ENCODE measurements at regions not wholly inside any gene's neighbourhood (a gene's known extent, or its start where the extent isn't known, plus 50 kb on each side); places are given as distances from the start of the nearest gene placed in this dataset.

- no peaks in the 10 kb centered on the region for H3K36me3 ChIP-seq (ENCODE audit: control insufficient read depth, insufficient read depth, low read length)
- H3K4me1 ChIP-seq (ENCODE audit: control insufficient read depth, insufficient read depth, low read length): no peaks in the 10 kb centered on the region
Observed at GRCh38 chr14:85263916-85264675, 265.8 kb upstream of the FLRT2 start.

GRCh38 chr14:85273099-85273677 lies 256.8 kb upstream of the FLRT2 start:
- H3K9ac ChIP-seq (ENCODE audit: low read length): no peak overlapping the region
- H3K4me3 ChIP-seq (ENCODE audit: low read length): no peak overlapping the region
- no peaks in the 10 kb centered on the region for H3K27me3 ChIP-seq (ENCODE audit: control insufficient read depth, insufficient read depth, low read length)
- no peaks in the 10 kb centered on the region for H3K4me1 ChIP-seq (ENCODE audit: control insufficient read depth, insufficient read depth, low read length)
- no peak overlapping the region for H3K27ac ChIP-seq (ENCODE audit: low read depth, low read length)
- H3K36me3 ChIP-seq (ENCODE audit: control insufficient read depth, insufficient read depth, low read length): no peaks in the 10 kb centered on the region

More at GRCh38 chr14:85263916-85264675, 265.8 kb upstream of the FLRT2 start:
- no peak overlapping the region for H3K4me3 ChIP-seq (ENCODE audit: low read length)
- no peak overlapping the region for H3K9ac ChIP-seq (ENCODE audit: low read length)
- H3K27ac ChIP-seq (ENCODE audit: low read depth, low read length): no peak overlapping the region
- no peaks in the 10 kb centered on the region for H3K27me3 ChIP-seq (ENCODE audit: control insufficient read depth, insufficient read depth, low read length)

- H3K27ac ChIP-seq (ENCODE audit: low read depth, low read length): no peak overlapping the region
- no peaks in the 10 kb centered on the region for H3K4me1 ChIP-seq (ENCODE audit: control insufficient read depth, insufficient read depth, low read length)
- H3K4me3 ChIP-seq (ENCODE audit: low read length): no peak overlapping the region
- no peak overlapping the region for H3K9ac ChIP-seq (ENCODE audit: low read length)
- no peaks in the 10 kb centered on the region for H3K36me3 ChIP-seq (ENCODE audit: control insufficient read depth, insufficient read depth, low read length)
- no peaks in the 10 kb centered on the region for H3K27me3 ChIP-seq (ENCODE audit: control insufficient read depth, insufficient read depth, low read length)
Observed at GRCh38 chr14:85273952-85274351, 256.0 kb upstream of the FLRT2 start.

GRCh38 chr14:85276161-85276978 lies 253.6 kb upstream of the FLRT2 start:
- Histone ChIP-seq H3K36me3 (ENCODE audit: control insufficient read depth, insufficient read depth, low read length) (no peaks in the 10 kb centered on the region), H3K4me3 (ENCODE audit: low read length) (no peak overlapping the region), H3K4me1 (ENCODE audit: control insufficient read depth, insufficient read depth, low read length) (no peaks in the 10 kb centered on the region), H3K27ac (ENCODE audit: low read depth, low read length) (no peak overlapping the region), H3K27me3 (ENCODE audit: control insufficient read depth, insufficient read depth, low read length) (no peaks in the 10 kb centered on the region), H3K9ac (ENCODE audit: low read length) (no peak overlapping the region)

- H3K36me3 ChIP-seq (ENCODE audit: control insufficient read depth, insufficient read depth, low read length): no peaks in the 10 kb centered on the region
- no peak overlapping the region for H3K4me3 ChIP-seq (ENCODE audit: low read length)
- no peak overlapping the region for H3K9ac ChIP-seq (ENCODE audit: low read length)
- no peak overlapping the region for H3K27ac ChIP-seq (ENCODE audit: low read depth, low read length)
- no peaks in the 10 kb centered on the region for H3K4me1 ChIP-seq (ENCODE audit: control insufficient read depth, insufficient read depth, low read length)
- no peaks in the 10 kb centered on the region for H3K27me3 ChIP-seq (ENCODE audit: control insufficient read depth, insufficient read depth, low read length)
Observed at GRCh38 chr14:85276979-85277228, 253.0 kb upstream of the FLRT2 start.

- Histone ChIP-seq H3K27ac (ENCODE audit: low read depth, low read length) (no peak overlapping the region), H3K4me1 (ENCODE audit: control insufficient read depth, insufficient read depth, low read length) (no peaks in the 10 kb centered on the region), H3K36me3 (ENCODE audit: control insufficient read depth, insufficient read depth, low read length) (no peaks in the 10 kb centered on the region), H3K4me3 (ENCODE audit: low read length) (no peak overlapping the region), H3K27me3 (ENCODE audit: control insufficient read depth, insufficient read depth, low read length) (no peaks in the 10 kb centered on the region), H3K9ac (ENCODE audit: low read length) (no peak overlapping the region)
Observed at GRCh38 chr14:85279407-85279806, 250.5 kb upstream of the FLRT2 start.

GRCh38 chr14:85280074-85280473 lies 249.9 kb upstream of the FLRT2 start:
- H3K4me3 ChIP-seq (ENCODE audit: low read length): no peak overlapping the region
- no peak overlapping the region for H3K27ac ChIP-seq (ENCODE audit: low read depth, low read length)
- no peaks in the 10 kb centered on the region for H3K36me3 ChIP-seq (ENCODE audit: control insufficient read depth, insufficient read depth, low read length)
- H3K27me3 ChIP-seq (ENCODE audit: control insufficient read depth, insufficient read depth, low read length): no peaks in the 10 kb centered on the region
- H3K4me1 ChIP-seq (ENCODE audit: control insufficient read depth, insufficient read depth, low read length): no peaks in the 10 kb centered on the region
- H3K9ac ChIP-seq (ENCODE audit: low read length): no peak overlapping the region

GRCh38 chr14:85281921-85282320 lies 248.0 kb upstream of the FLRT2 start:
- no peak overlapping the region for H3K9ac ChIP-seq (ENCODE audit: low read length)
- no peak overlapping the region for H3K4me3 ChIP-seq (ENCODE audit: low read length)
- H3K27ac ChIP-seq (ENCODE audit: low read depth, low read length): no peak overlapping the region
- H3K4me1 ChIP-seq (ENCODE audit: control insufficient read depth, insufficient read depth, low read length): no peaks in the 10 kb centered on the region
- H3K27me3 ChIP-seq (ENCODE audit: control insufficient read depth, insufficient read depth, low read length): no peaks in the 10 kb centered on the region
- H3K36me3 ChIP-seq (ENCODE audit: control insufficient read depth, insufficient read depth, low read length): no peaks in the 10 kb centered on the region

- no peaks in the 10 kb centered on the region for H3K4me1 ChIP-seq (ENCODE audit: control insufficient read depth, insufficient read depth, low read length)
- no peaks in the 10 kb centered on the region for H3K36me3 ChIP-seq (ENCODE audit: control insufficient read depth, insufficient read depth, low read length)
- H3K27me3 ChIP-seq (ENCODE audit: control insufficient read depth, insufficient read depth, low read length): no peaks in the 10 kb centered on the region
- no peak overlapping the region for H3K9ac ChIP-seq (ENCODE audit: low read length)
- H3K27ac ChIP-seq (ENCODE audit: low read depth, low read length): no peak overlapping the region
- H3K4me3 ChIP-seq (ENCODE audit: low read length): no peak overlapping the region
Observed at GRCh38 chr14:85288041-85288440, 241.9 kb upstream of the FLRT2 start.

GRCh38 chr14:85291731-85292130 lies 238.2 kb upstream of the FLRT2 start:
- no peak overlapping the region for H3K4me3 ChIP-seq (ENCODE audit: low read length)
- no peaks in the 10 kb centered on the region for H3K36me3 ChIP-seq (ENCODE audit: control insufficient read depth, insufficient read depth, low read length)
- H3K9ac ChIP-seq (ENCODE audit: low read length): no peak overlapping the region
- H3K27ac ChIP-seq (ENCODE audit: low read depth, low read length): no peak overlapping the region
- H3K27me3 ChIP-seq (ENCODE audit: control insufficient read depth, insufficient read depth, low read length): no peaks in the 10 kb centered on the region
- H3K4me1 ChIP-seq (ENCODE audit: control insufficient read depth, insufficient read depth, low read length): no peaks in the 10 kb centered on the region

- Histone ChIP-seq H3K36me3 (ENCODE audit: control insufficient read depth, insufficient read depth, low read length) (no peaks in the 10 kb centered on the region), H3K27ac (ENCODE audit: low read depth, low read length) (no peak overlapping the region)
Observed at GRCh38 chr14:85293612-85294234, 236.2 kb upstream of the FLRT2 start.

GRCh38 chr14:85295318-85295717 lies 234.6 kb upstream of the FLRT2 start:
- no peaks in the 10 kb centered on the region for H3K27me3 ChIP-seq (ENCODE audit: control insufficient read depth, insufficient read depth, low read length)
- no peaks in the 10 kb centered on the region for H3K4me1 ChIP-seq (ENCODE audit: control insufficient read depth, insufficient read depth, low read length)
- no peaks in the 10 kb centered on the region for H3K36me3 ChIP-seq (ENCODE audit: control insufficient read depth, insufficient read depth, low read length)
- no peak overlapping the region for H3K4me3 ChIP-seq (ENCODE audit: low read length)
- no peak overlapping the region for H3K9ac ChIP-seq (ENCODE audit: low read length)
- no peak overlapping the region for H3K27ac ChIP-seq (ENCODE audit: low read depth, low read length)

More at GRCh38 chr14:85293612-85294234, 236.2 kb upstream of the FLRT2 start:
- Histone ChIP-seq H3K27me3 (ENCODE audit: control insufficient read depth, insufficient read depth, low read length) (no peaks in the 10 kb centered on the region), H3K4me3 (ENCODE audit: low read length) (no peak overlapping the region), H3K4me1 (ENCODE audit: control insufficient read depth, insufficient read depth, low read length) (no peaks in the 10 kb centered on the region), H3K9ac (ENCODE audit: low read length) (no peak overlapping the region)

All from rectal smooth muscle tissue (tissue), 1 donor.